Thoracic aorta (tissue), 2 donors: ENCODE measurements at regions not wholly inside any gene's neighbourhood (a gene's known extent, or its start where the extent isn't known, plus 50 kb on each side); places are given as distances from the start of the nearest gene placed in this dataset.

Source experiments
- ATAC-seq: fragments of 150-250 bp; one replicate; pipeline ENCODE4 v1.8.0; 2017; ENCODE audit warnings: low read depth; ENCODE audit not compliant: insufficient number of reproducible peaks, low FRiP score
- DNase-seq: peaks from one replicate; pipeline ENCODE4 v3.0.0-alpha.2; 2020; ENCODE audit warnings: low spot score
- H3K27ac ChIP-seq, 2 donors: fragments of 200-600 bp; sonication (generic); 1 replicate in 1 of 2; 2 replicates in 1 of 2; pipeline ENCODE4 v1.5.1; 2016; ENCODE audit warnings: mild to moderate bottlenecking in 2 of 2, moderate library complexity in 2 of 2
- H3K27me3 ChIP-seq: fragments of 200-600 bp; sonication (generic); replicated peaks from 2 replicates; pipeline ENCODE4 v1.6.0; 2016; ENCODE audit warnings: mild to moderate bottlenecking; ENCODE audit not compliant: insufficient read depth
- H3K36me3 ChIP-seq: fragments of 200-600 bp; sonication (generic); one replicate; pipeline ENCODE4 v1.5.1; 2016
- H3K4me1 ChIP-seq, 2 donors: fragments of 200-600 bp; sonication (generic); 1 replicate in 1 of 2; 2 replicates in 1 of 2; pipeline versions ENCODE4 v1.5.1 to v1.6.0; 2016; ENCODE audit warnings: low read depth in 2 of 2, mild to moderate bottlenecking in 1 of 2; ENCODE audit not compliant: control insufficient read depth in 1 of 2
- H3K4me3 ChIP-seq: fragments of 200-600 bp; sonication (generic); 2 replicates; pipeline ENCODE4 v1.5.1; 2016; ENCODE audit warnings: mild to moderate bottlenecking
- H3K9me3 ChIP-seq: fragments of 200-600 bp; sonication (generic); 2 replicates; pipeline ENCODE4 v1.5.1; 2016
- TF ChIP-seq, protein P1 (sequence below): fragments of 200-600 bp; sonication (generic); IDR thresholded peaks from one replicate; pipeline ENCODE4 v1.5.1; 2019; ENCODE audit warnings: antibody characterized with exemption

- Histone ChIP-seq H3K4me1 (no peaks in the 10 kb centered on the region), H3K27me3 (no peaks in the 10 kb centered on the region), H3K4me3 (no peak overlapping the region), H3K9me3 (no peaks in the 10 kb centered on the region), H3K36me3 (no peaks in the 10 kb centered on the region), H3K27ac (no peak overlapping the region)
- TF ChIP-seq, protein P1, sequence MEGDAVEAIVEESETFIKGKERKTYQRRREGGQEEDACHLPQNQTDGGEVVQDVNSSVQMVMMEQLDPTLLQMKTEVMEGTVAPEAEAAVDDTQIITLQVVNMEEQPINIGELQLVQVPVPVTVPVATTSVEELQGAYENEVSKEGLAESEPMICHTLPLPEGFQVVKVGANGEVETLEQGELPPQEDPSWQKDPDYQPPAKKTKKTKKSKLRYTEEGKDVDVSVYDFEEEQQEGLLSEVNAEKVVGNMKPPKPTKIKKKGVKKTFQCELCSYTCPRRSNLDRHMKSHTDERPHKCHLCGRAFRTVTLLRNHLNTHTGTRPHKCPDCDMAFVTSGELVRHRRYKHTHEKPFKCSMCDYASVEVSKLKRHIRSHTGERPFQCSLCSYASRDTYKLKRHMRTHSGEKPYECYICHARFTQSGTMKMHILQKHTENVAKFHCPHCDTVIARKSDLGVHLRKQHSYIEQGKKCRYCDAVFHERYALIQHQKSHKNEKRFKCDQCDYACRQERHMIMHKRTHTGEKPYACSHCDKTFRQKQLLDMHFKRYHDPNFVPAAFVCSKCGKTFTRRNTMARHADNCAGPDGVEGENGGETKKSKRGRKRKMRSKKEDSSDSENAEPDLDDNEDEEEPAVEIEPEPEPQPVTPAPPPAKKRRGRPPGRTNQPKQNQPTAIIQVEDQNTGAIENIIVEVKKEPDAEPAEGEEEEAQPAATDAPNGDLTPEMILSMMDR: no peak
- ATAC-seq (no peak), DNase-seq (no peak)
Observed at GRCh38 chr1:239764546-239764945, 327.1 kb upstream of the FMN2 start.

GRCh38 chr1:239765163-239765562 is 326.5 kb upstream of the FMN2 start:
- Histone ChIP-seq H3K4me1 (no peaks in the 10 kb centered on the region), H3K36me3 (no peaks in the 10 kb centered on the region), H3K4me3 (no peak overlapping the region), H3K27ac (no peak overlapping the region), H3K27me3 (no peaks in the 10 kb centered on the region), H3K9me3 (no peaks in the 10 kb centered on the region)
- TF ChIP-seq, protein P1: no peak
- ATAC-seq (no peak), DNase-seq (no peak)

DNA sequence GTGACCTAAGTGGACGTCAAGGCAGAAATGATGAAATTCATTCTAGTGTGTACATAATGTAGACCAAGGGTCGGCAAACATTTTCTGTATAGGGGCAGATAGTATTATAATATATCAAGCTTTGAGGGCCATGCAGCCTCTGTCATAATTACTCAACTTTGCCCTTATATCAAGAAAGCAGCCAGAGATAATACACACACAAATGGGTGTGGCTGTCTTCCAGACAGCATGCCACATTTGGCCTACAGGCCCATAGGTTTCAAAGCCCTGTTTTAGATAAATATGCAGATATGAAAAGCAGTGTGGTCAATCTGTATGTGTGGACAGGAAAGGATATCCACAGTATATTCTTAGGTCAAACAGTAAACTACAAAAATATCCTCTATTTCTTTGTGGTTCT is 320.1 kb upstream of the FMN2 start:
- Histone ChIP-seq H3K4me3 (no peak overlapping the region), H3K27ac (no peak overlapping the region), H3K36me3 (no peaks in the 10 kb centered on the region), H3K9me3 (no peaks in the 10 kb centered on the region), H3K27me3 (no peaks in the 10 kb centered on the region), H3K4me1 (peaks cover 4 to 8% of the 10 kb centered on the region in 2 donors)
- ATAC-seq: no peak
- no peak for DNase-seq
- TF ChIP-seq, protein P1: no peak

DNA sequence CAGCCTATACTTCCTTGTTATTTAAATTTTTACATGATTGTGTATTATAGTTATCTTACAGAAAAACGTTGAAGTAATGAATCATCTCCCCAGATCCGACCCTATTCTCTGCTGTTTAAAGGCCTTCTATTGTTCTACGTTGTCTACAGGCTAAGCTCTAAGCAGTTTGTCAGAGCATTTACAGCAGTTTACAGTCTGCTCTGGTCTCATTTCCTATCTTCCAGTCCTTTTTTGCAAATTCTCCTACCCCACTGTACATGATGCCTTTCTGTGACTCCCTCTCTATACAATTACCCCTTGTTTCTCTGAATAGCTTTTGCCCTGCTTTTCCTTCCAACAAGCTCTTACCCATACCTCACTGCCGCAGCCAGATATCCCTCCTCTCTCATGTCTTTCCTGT is 319.2 kb upstream of the FMN2 start:
- TF ChIP-seq, protein P1: no peak
- Histone ChIP-seq H3K36me3 (no peaks in the 10 kb centered on the region), H3K4me1 (peaks cover 5 to 9% of the 10 kb centered on the region in 2 donors), H3K4me3 (no peak overlapping the region), H3K27me3 (no peaks in the 10 kb centered on the region), H3K9me3 (no peaks in the 10 kb centered on the region), H3K27ac (no peak overlapping the region)
- no peak for ATAC-seq
- no peak for DNase-seq

DNA sequence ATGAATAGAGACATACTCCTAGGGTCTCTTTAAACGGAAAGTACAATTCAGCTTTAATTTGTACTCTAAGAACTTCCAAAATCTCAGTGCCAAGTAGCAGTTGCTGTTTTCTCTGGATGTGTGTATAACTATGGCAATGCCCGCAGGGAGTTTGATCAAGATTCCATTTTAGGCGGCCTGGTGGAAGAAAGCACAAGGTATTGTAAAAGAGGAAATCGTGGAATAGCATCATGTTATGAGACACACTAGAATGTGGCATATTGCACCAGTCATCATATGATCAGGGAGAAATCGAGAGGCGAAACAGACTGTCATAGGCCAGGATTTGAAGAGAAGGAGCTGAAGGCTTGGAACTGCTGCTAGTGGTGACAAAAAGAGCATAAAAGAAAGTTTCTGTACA is 316.2 kb upstream of the FMN2 start:
- TF ChIP-seq, protein P1: no peak
- H3K27ac ChIP-seq: peak overlapping the region in 1 of 2 donors; percentile 24
- no peaks in the 10 kb centered on the region for H3K36me3 ChIP-seq
- no peak overlapping the region for H3K4me3 ChIP-seq
- H3K9me3 ChIP-seq: no peaks in the 10 kb centered on the region
- no peaks in the 10 kb centered on the region for H3K27me3 ChIP-seq
- H3K4me1 ChIP-seq: peaks cover 9 to 20% of the 10 kb centered on the region in 2 donors
- DNase-seq: no peak
- ATAC-seq: no peak
